WTC11 (cell line): ENCODE measurements at regions not wholly inside any gene's neighbourhood (a gene's known extent, or its start where the extent isn't known, plus 50 kb on each side); places are given as distances from the start of the nearest gene placed in this dataset.

Source experiments
- ATAC-seq: fragments of 200-7000 bp; cut with Tn5 transposase; 2 replicates; pipeline ENCODE4 v1.10.0; 2021; ENCODE audit warnings: mild to moderate bottlenecking, moderate library complexity
- CTCF ChIA-PET: fragments of 300-600 bp; sonication (Branson Sonifier 250); formaldehyde crosslinking; loops from one replicate; lab custom pipeline; 2021; ENCODE audit warnings: antibody characterized with exemption; lab: Charles Lee
- POLR2A ChIA-PET: fragments of 350-600 bp; sonication (Branson Sonifier 250); formaldehyde crosslinking; loops from one replicate; lab custom pipeline; 2021; ENCODE audit warnings: antibody characterized with exemption; lab: Charles Lee
- DNase-seq: peaks from one replicate; pipeline ENCODE4 v3.0.0; 2021; ENCODE audit warnings: low spot score
- H3K27ac Mint-ChIP-seq: 2 replicates; pipeline ENCODE4 v1.8.0; 2021; ENCODE audit warnings: mixed read lengths
- H3K27me3 Mint-ChIP-seq: 2 replicates; pipeline ENCODE4 v1.8.0; 2021; ENCODE audit warnings: low read depth, mild to moderate bottlenecking, moderate library complexity, mixed read lengths
- H3K36me3 Mint-ChIP-seq: 2 replicates; pipeline ENCODE4 v1.8.0; 2021; ENCODE audit warnings: mixed read lengths
- H3K4me1 Mint-ChIP-seq: 2 replicates; pipeline ENCODE4 v1.8.0; 2022; ENCODE audit warnings: mixed read lengths
- H3K4me3 Mint-ChIP-seq: 2 replicates; pipeline ENCODE4 v1.8.0; 2021; ENCODE audit warnings: mild to moderate bottlenecking, moderate library complexity, mixed read lengths
- H3K9me3 Mint-ChIP-seq: 2 replicates; pipeline ENCODE4 v1.8.0; 2021; ENCODE audit warnings: mixed read lengths
- CBFB ChIP-seq: sonication (generic); formaldehyde crosslinking; IDR thresholded peaks from 2 replicates; pipeline ENCODE4 v1.8.1; 2022; ENCODE audit warnings: mild to moderate bottlenecking, low read depth, missing genetic modification reagents
- CTCF ChIP-seq: fragments of 200-600 bp; IDR thresholded peaks from 2 replicates; pipeline ENCODE4 v1.8.0; 2022; ENCODE audit warnings: antibody characterized with exemption
- E2F5 ChIP-seq: sonication (generic); formaldehyde crosslinking; IDR thresholded peaks from 2 replicates; pipeline ENCODE4 v1.8.1; 2022; ENCODE audit warnings: mild to moderate bottlenecking, moderate library complexity, missing genetic modification reagents
- FOXP1 ChIP-seq: sonication (generic); formaldehyde crosslinking; IDR thresholded peaks from 2 replicates; pipeline ENCODE4 v1.8.0; 2022; ENCODE audit warnings: missing genetic modification reagents, mild to moderate bottlenecking, moderate library complexity, borderline replicate concordance
- MYBL2 ChIP-seq: sonication (generic); formaldehyde crosslinking; IDR thresholded peaks from 2 replicates; pipeline ENCODE4 v1.8.1; 2023; ENCODE audit warnings: mild to moderate bottlenecking, moderate library complexity, missing genetic modification reagents
- NFATC4 ChIP-seq: fragments of 250-450 bp; sonication (Bioruptor Pico); IDR thresholded peaks from 2 replicates; pipeline ENCODE4 v1.9.0; 2021; ENCODE audit warnings: mild to moderate bottlenecking
- OVOL2 ChIP-seq: fragments of 250-450 bp; sonication (Bioruptor Pico); IDR thresholded peaks from 2 replicates; pipeline ENCODE4 v1.9.0; 2021; ENCODE audit warnings: mild to moderate bottlenecking, borderline replicate concordance
- PRRX2 ChIP-seq: fragments of 250-450 bp; sonication (Bioruptor Pico); IDR thresholded peaks from 2 replicates; pipeline ENCODE4 v1.8.0; 2021; ENCODE audit warnings: mild to moderate bottlenecking
- RELA ChIP-seq: sonication (generic); formaldehyde crosslinking; IDR thresholded peaks from 2 replicates; pipeline ENCODE4 v1.8.1; 2022; ENCODE audit warnings: missing genetic modification reagents, mild to moderate bottlenecking, borderline replicate concordance
- STAT6 ChIP-seq: sonication (generic); formaldehyde crosslinking; conservative IDR thresholded peaks from 2 replicates; pipeline ENCODE4 v1.8.1; 2023; ENCODE audit warnings: mild to moderate bottlenecking, low read depth, missing genetic modification reagents, moderate library complexity
- TEAD4 ChIP-seq: sonication (generic); formaldehyde crosslinking; IDR thresholded peaks from 2 replicates; pipeline ENCODE4 v1.8.0; 2022; ENCODE audit warnings: mild to moderate bottlenecking, missing genetic modification reagents
- ZNF423 ChIP-seq: fragments of 250-450 bp; sonication (Bioruptor Pico); IDR thresholded peaks from 2 replicates; pipeline ENCODE4 v2.1.2; 2022; ENCODE audit warnings: mild to moderate bottlenecking, moderate library complexity
- TF ChIP-seq, protein P1 (sequence below): sonication (generic); formaldehyde crosslinking; IDR thresholded peaks from 2 replicates; pipeline ENCODE4 v1.8.1; 2023; ENCODE audit warnings: mild to moderate bottlenecking, missing genetic modification reagents, moderate library complexity
- TF ChIP-seq, protein P2 (sequence below): sonication (generic); formaldehyde crosslinking; IDR thresholded peaks from 2 replicates; pipeline ENCODE4 v1.8.1; 2023; ENCODE audit warnings: mild to moderate bottlenecking, missing genetic modification reagents

- Mint-ChIP-seq H3K4me1 (peaks cover 20% of the 10 kb centered on the region), H3K36me3 (peaks cover 42% of the 10 kb centered on the region), H3K4me3 (peak overlapping the region; percentile 7; the same call in 1 of the 2 replicates), H3K9me3 (peaks cover 56% of the 10 kb centered on the region), H3K27me3 (no peaks in the 10 kb centered on the region; the same call in 1 of the 2 replicates), H3K27ac (peak overlapping the region; percentile 91)
- peak; percentile 92 for ATAC-seq
- TF ChIP-seq NFATC4 (CRISPR knock-in tag) = no peak
- TF ChIP-seq RELA (CRISPR knock-in tag) = no peak
- no peak for TF ChIP-seq TEAD4 (CRISPR knock-in tag)
- no peak for TF ChIP-seq PRRX2
- no peak for TF ChIP-seq E2F5 (CRISPR knock-in tag)
- no peak for TF ChIP-seq MYBL2 (CRISPR knock-in tag)
- no peak for TF ChIP-seq STAT6 (CRISPR knock-in tag)
- TF ChIP-seq FOXP1 (CRISPR knock-in tag) = no peak
- no peak for TF ChIP-seq OVOL2 (CRISPR knock-in tag)
- TF ChIP-seq ZNF423 (CRISPR knock-in tag) = no peak
- no peak for TF ChIP-seq CTCF
- TF ChIP-seq, protein P1, sequence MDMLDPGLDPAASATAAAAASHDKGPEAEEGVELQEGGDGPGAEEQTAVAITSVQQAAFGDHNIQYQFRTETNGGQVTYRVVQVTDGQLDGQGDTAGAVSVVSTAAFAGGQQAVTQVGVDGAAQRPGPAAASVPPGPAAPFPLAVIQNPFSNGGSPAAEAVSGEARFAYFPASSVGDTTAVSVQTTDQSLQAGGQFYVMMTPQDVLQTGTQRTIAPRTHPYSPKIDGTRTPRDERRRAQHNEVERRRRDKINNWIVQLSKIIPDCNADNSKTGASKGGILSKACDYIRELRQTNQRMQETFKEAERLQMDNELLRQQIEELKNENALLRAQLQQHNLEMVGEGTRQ = no peak
- no peak for TF ChIP-seq CBFB (CRISPR knock-in tag)
- TF ChIP-seq, protein P2, sequence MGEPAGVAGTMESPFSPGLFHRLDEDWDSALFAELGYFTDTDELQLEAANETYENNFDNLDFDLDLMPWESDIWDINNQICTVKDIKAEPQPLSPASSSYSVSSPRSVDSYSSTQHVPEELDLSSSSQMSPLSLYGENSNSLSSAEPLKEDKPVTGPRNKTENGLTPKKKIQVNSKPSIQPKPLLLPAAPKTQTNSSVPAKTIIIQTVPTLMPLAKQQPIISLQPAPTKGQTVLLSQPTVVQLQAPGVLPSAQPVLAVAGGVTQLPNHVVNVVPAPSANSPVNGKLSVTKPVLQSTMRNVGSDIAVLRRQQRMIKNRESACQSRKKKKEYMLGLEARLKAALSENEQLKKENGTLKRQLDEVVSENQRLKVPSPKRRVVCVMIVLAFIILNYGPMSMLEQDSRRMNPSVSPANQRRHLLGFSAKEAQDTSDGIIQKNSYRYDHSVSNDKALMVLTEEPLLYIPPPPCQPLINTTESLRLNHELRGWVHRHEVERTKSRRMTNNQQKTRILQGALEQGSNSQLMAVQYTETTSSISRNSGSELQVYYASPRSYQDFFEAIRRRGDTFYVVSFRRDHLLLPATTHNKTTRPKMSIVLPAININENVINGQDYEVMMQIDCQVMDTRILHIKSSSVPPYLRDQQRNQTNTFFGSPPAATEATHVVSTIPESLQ (CRISPR knock-in tag) = no peak
- DNase-seq = peak; percentile 16
- CTCF ChIA-PET = interaction anchor here (0.9 to 1.8 kb wide), 2 partner anchors 57 to 88 kb away, joined by 4 to 7 read pairs; no protein-coding TSS in a partner anchor
- POLR2A ChIA-PET = interaction anchor here (0.7 kb wide), 1 partner anchor 1718 kb away, joined by 5 read pairs; no protein-coding TSS in a partner anchor
These were observed 51.4 kb upstream of the GMDS start for GRCh38 chr6:2296781-2297180.
